ENCODE measurements at regions not wholly inside any gene's neighbourhood (a gene's known extent, or its start where the extent isn't known, plus 50 kb on each side); places are given as distances from the start of the nearest gene placed in this dataset.

DNA sequence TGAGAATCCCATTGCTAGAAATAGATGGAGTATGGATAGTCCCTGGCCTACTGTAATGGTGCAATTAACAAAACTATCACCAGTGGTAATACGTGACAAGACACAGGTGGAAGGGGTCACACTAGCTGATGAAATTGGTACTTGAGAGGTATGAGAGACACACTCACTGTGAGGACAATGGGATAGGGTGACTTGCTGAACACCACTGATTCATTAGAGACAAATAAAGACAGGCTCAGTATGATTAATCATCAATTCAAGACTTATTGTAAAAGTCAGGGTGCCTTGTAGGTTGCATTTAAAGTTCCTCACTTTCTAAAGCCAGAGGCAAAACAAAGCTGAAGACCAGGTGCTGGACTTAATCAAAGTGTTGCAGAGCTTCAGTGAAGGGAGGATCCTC lies 361.6 kb upstream of the EMCN start:
- Histone ChIP-seq H3K4me1 (ENCODE audit: control insufficient read depth, insufficient read depth, low read length) (no peaks in the 10 kb centered on the region), H3K27me3 (ENCODE audit: control insufficient read depth, insufficient read depth, low read length) (no peaks in the 10 kb centered on the region), H4K91ac (ENCODE audit: insufficient read depth, low read depth, low read length) (no peak overlapping the region), H3K56ac (ENCODE audit: extremely low read depth, insufficient read depth, low read length) (no peak overlapping the region), H3K36me3 (ENCODE audit: control insufficient read depth, insufficient read depth, low read length) (no peaks in the 10 kb centered on the region), H3K18ac (ENCODE audit: low read depth, low read length) (no peak overlapping the region), H2AK9ac (replicated peaks; ENCODE audit: low read depth, low read length, poor library complexity) (no peak overlapping the region), H2AFZ (replicated peaks; ENCODE audit: low read length, poor library complexity) (no peak overlapping the region), H3K27ac (ENCODE audit: insufficient read depth, low read length) (no peak overlapping the region), H3K23ac (ENCODE audit: low read depth, low read length) (no peak overlapping the region), H4K20me1 (ENCODE audit: insufficient read depth, low read length) (no peaks in the 10 kb centered on the region), H3K14ac (replicated peaks; ENCODE audit: low read depth, low read length) (no peak overlapping the region), H3K9me3 (ENCODE audit: control insufficient read depth, insufficient read depth, low read length) (no peaks in the 10 kb centered on the region), H2BK15ac (ENCODE audit: low read depth, low read length) (no peak overlapping the region), H3K79me1 (ENCODE audit: low read depth in 1 of 2, low read length in 2 of 2) (no peaks in the 10 kb centered on the region), H2AK5ac (ENCODE audit: low read depth, low read length) (no peak overlapping the region), H3K9ac (ENCODE audit: low read depth, low read length) (no peak overlapping the region), H4K8ac (ENCODE audit: low read depth in 2 of 2, low read length in 2 of 2) (no peak overlapping the region), H3K9me1 (ENCODE audit: insufficient read depth, low read length) (no peaks in the 10 kb centered on the region), H3K4ac (ENCODE audit: low read depth, low read length) (no peak overlapping the region), H2BK20ac (ENCODE audit: low read depth, low read length) (no peak overlapping the region), H3K4me3 (ENCODE audit: insufficient read depth, low read depth, low read length) (no peak overlapping the region), H3K4me2 (ENCODE audit: low read depth, low read length) (no peak overlapping the region), H2BK120ac (ENCODE audit: low read depth, low read length) (no peak overlapping the region), H2BK5ac (ENCODE audit: low read depth, low read length, poor library complexity, severe bottlenecking) (no peak overlapping the region), H4K5ac (ENCODE audit: low read depth, low read length) (no peak overlapping the region)
- no peak for DNase-seq
- dilution Hi-C loops (cut with HindIII; ENCODE audit: low sequenced_read_pairs, unreplicated experiment) (no loop called here), intact Hi-C loops (cut with micrococcal nuclease) (no loop called here), in situ Hi-C loops (cut with MboI; ENCODE audit: low sequenced_read_pairs) (no loop called here)
- no CpG with 5 or more reads among the region's 1 CpG for WGBS, 2 experiments (ENCODE audit: extremely low coverage in 2 of 2, insufficient read length in 1 of 2)
- CTCF ChIA-PET = no interaction called here
- TF ChIP-seq BHLHE40 (IDR thresholded peaks at IDR 0.05; ENCODE audit: low read depth, low read length) (no peak), RAD21 (IDR thresholded peaks at IDR 0.05; ENCODE audit: low read length) (no peak), MXI1 (IDR thresholded peaks at IDR 0.05; ENCODE audit: borderline replicate concordance, low read depth, low read length) (no peak), NFE2L2 (IDR thresholded peaks at IDR 0.05; ENCODE audit: low read depth, low read length) (no peak), MAFK (IDR thresholded peaks at IDR 0.05; ENCODE audit: low read depth, low read length) (no peak), CEBPB (IDR thresholded peaks at IDR 0.05; ENCODE audit: low read depth, low read length) (no peak), SMC3 (IDR thresholded peaks at IDR 0.05; ENCODE audit: low read depth, low read length) (no peak), RCOR1 (IDR thresholded peaks at IDR 0.05; ENCODE audit: insufficient replicate concordance, low read length) (no peak), CHD1 (IDR thresholded peaks at IDR 0.05; ENCODE audit: low read depth, low read length) (no peak), FOS (IDR thresholded peaks at IDR 0.05; ENCODE audit: low read depth, low read length) (no peak), MAZ (IDR thresholded peaks at IDR 0.05; ENCODE audit: borderline replicate concordance, low read depth, low read length) (no peak), POLR2A (IDR thresholded peaks at IDR 0.05; ENCODE audit: low read depth, low read length) (no peak)
- TF ChIP-seq, protein P1, sequence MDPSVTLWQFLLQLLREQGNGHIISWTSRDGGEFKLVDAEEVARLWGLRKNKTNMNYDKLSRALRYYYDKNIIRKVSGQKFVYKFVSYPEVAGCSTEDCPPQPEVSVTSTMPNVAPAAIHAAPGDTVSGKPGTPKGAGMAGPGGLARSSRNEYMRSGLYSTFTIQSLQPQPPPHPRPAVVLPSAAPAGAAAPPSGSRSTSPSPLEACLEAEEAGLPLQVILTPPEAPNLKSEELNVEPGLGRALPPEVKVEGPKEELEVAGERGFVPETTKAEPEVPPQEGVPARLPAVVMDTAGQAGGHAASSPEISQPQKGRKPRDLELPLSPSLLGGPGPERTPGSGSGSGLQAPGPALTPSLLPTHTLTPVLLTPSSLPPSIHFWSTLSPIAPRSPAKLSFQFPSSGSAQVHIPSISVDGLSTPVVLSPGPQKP (IDR thresholded peaks at IDR 0.05; ENCODE audit: borderline replicate concordance, low read depth, low read length) = no peak
- TF ChIP-seq, protein P2, sequence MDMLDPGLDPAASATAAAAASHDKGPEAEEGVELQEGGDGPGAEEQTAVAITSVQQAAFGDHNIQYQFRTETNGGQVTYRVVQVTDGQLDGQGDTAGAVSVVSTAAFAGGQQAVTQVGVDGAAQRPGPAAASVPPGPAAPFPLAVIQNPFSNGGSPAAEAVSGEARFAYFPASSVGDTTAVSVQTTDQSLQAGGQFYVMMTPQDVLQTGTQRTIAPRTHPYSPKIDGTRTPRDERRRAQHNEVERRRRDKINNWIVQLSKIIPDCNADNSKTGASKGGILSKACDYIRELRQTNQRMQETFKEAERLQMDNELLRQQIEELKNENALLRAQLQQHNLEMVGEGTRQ (IDR thresholded peaks at IDR 0.05; ENCODE audit: low read depth, low read length) = no peak
- TF ChIP-seq, protein P3, sequence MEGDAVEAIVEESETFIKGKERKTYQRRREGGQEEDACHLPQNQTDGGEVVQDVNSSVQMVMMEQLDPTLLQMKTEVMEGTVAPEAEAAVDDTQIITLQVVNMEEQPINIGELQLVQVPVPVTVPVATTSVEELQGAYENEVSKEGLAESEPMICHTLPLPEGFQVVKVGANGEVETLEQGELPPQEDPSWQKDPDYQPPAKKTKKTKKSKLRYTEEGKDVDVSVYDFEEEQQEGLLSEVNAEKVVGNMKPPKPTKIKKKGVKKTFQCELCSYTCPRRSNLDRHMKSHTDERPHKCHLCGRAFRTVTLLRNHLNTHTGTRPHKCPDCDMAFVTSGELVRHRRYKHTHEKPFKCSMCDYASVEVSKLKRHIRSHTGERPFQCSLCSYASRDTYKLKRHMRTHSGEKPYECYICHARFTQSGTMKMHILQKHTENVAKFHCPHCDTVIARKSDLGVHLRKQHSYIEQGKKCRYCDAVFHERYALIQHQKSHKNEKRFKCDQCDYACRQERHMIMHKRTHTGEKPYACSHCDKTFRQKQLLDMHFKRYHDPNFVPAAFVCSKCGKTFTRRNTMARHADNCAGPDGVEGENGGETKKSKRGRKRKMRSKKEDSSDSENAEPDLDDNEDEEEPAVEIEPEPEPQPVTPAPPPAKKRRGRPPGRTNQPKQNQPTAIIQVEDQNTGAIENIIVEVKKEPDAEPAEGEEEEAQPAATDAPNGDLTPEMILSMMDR (conservative IDR thresholded peaks at IDR 0.05; ENCODE audit: low read depth, low read length) = no peak
- POLR2A ChIA-PET (ENCODE audit: unreplicated experiment) = no interaction called here
- ATAC-seq (ENCODE audit: low read depth) = no peak
- no TSS peak for BruUV-seq (replicated peaks)

Data from IMR-90 (cell line).